HepG2 (cell line): ENCODE measurements at regions not wholly inside any gene's neighbourhood (a gene's known extent, or its start where the extent isn't known, plus 50 kb on each side); places are given as distances from the start of the nearest gene placed in this dataset.

ENCODE experiments used
- ARNT2 ChIP-seq: sonication (generic); formaldehyde crosslinking; IDR thresholded peaks from 2 replicates; pipeline ENCODE4 v1.8.0; 2022; ENCODE audit warnings: mild to moderate bottlenecking, low read depth, missing genetic modification reagents, moderate library complexity
- CERS6 ChIP-seq: sonication (generic); formaldehyde crosslinking; IDR thresholded peaks from 2 replicates; pipeline ENCODE4 v1.5.0; 2020; ENCODE audit warnings: missing genetic modification reagents
- CTCF ChIP-seq: sonication (generic); formaldehyde crosslinking; IDR thresholded peaks from 2 replicates; pipeline ENCODE4 v1.5.0; 2020; ENCODE audit warnings: mild to moderate bottlenecking, missing genetic modification reagents, moderate library complexity
- E2F1 ChIP-seq: sonication (generic); formaldehyde crosslinking; IDR thresholded peaks from 2 replicates; pipeline ENCODE4 v1.5.0; 2020; ENCODE audit warnings: missing genetic modification reagents
- ETS1 ChIP-seq: sonication (generic); formaldehyde crosslinking; IDR thresholded peaks from 2 replicates; pipeline ENCODE4 v1.4.0; 2020; ENCODE audit warnings: missing genetic modification reagents
- GABPA ChIP-seq, 2 experiments: IDR thresholded peaks; 2 replicates each; pipeline ENCODE4 v1.6.1; 2011 to 2016; ENCODE audit warnings: low read depth in 2 of 2, low read length in 1 of 2, missing biosample characterization in 1 of 2, missing genetic modification characterization in 1 of 2
- HHEX ChIP-seq: IDR thresholded peaks from 2 replicates; pipeline ENCODE4 v1.6.1; 2016; ENCODE audit warnings: control low read depth
- JARID2 ChIP-seq: sonication (generic); formaldehyde crosslinking; IDR thresholded peaks from 2 replicates; pipeline ENCODE4 v1.8.1; 2023; ENCODE audit warnings: missing genetic modification reagents, inconsistent platforms; ENCODE audit not compliant: insufficient replicate concordance
- LBX2 ChIP-seq: sonication (generic); formaldehyde crosslinking; IDR thresholded peaks from 2 replicates; pipeline ENCODE4 v1.5.0; 2020; ENCODE audit warnings: missing genetic modification reagents, mild to moderate bottlenecking, borderline replicate concordance
- MED13 ChIP-seq: sonication (generic); formaldehyde crosslinking; IDR thresholded peaks from 2 replicates; pipeline ENCODE4 v1.5.0; 2020; ENCODE audit warnings: missing genetic modification reagents
- MTA1 ChIP-seq: sonication (generic); formaldehyde crosslinking; IDR thresholded peaks from 2 replicates; pipeline ENCODE4 v1.4.0; 2020; ENCODE audit warnings: missing genetic modification reagents, mild to moderate bottlenecking, borderline replicate concordance
- PRPF4 ChIP-seq: fragments of 200-400 bp; formaldehyde crosslinking; IDR thresholded peaks from 2 replicates; pipeline ENCODE4 v1.6.1; 2016; ENCODE audit warnings: low read length, low read depth; ENCODE audit not compliant: poor library complexity, severe bottlenecking
- SALL2 ChIP-seq: sonication (generic); formaldehyde crosslinking; IDR thresholded peaks from 2 replicates; pipeline ENCODE4 v1.8.1; 2023; ENCODE audit warnings: mild to moderate bottlenecking, missing genetic modification reagents, inconsistent platforms
- SMAD1 ChIP-seq: sonication (generic); formaldehyde crosslinking; IDR thresholded peaks from 2 replicates; pipeline ENCODE4 v1.4.0; 2020; ENCODE audit warnings: missing genetic modification reagents, low read depth, mild to moderate bottlenecking, borderline replicate concordance
- SMAD3 ChIP-seq: sonication (generic); formaldehyde crosslinking; IDR thresholded peaks from 2 replicates; pipeline ENCODE4 v1.4.0; 2020; ENCODE audit warnings: missing genetic modification reagents
- YY1 ChIP-seq: IDR thresholded peaks from 2 replicates; pipeline ENCODE4 v1.6.1; 2011; ENCODE audit warnings: low read length, low read depth, moderate library complexity, mild to moderate bottlenecking; ENCODE audit not compliant: insufficient read depth, insufficient replicate concordance
- ZNF75D ChIP-seq: sonication (generic); formaldehyde crosslinking; IDR thresholded peaks from 2 replicates; pipeline ENCODE4 v1.8.1; 2023; ENCODE audit warnings: missing genetic modification reagents, mild to moderate bottlenecking, borderline replicate concordance
- ZSCAN5A ChIP-seq: sonication (generic); formaldehyde crosslinking; IDR thresholded peaks from 2 replicates; pipeline ENCODE4 v1.8.0; 2022; ENCODE audit warnings: mild to moderate bottlenecking, missing genetic modification reagents, borderline replicate concordance

- no peak for TF ChIP-seq ETS1 (CRISPR knock-in tag)
- TF ChIP-seq GABPA (IDR thresholded peaks at IDR 0.05; ENCODE audit: low read depth, low read length), result no peak
- TF ChIP-seq GABPA (CRISPR knock-in tag; IDR thresholded peaks at IDR 0.05; ENCODE audit: low read depth), result no peak
- TF ChIP-seq E2F1 (CRISPR knock-in tag), result no peak
- no peak for TF ChIP-seq YY1
- no peak for TF ChIP-seq SMAD3 (CRISPR knock-in tag)
- TF ChIP-seq MTA1 (CRISPR knock-in tag), result peak; percentile 54; the same call in 1 of the 2 replicates
- TF ChIP-seq ZNF75D (CRISPR knock-in tag), result no peak
- no peak for TF ChIP-seq JARID2 (CRISPR knock-in tag)
- TF ChIP-seq SALL2 (CRISPR knock-in tag), result 0 out of 2 replicates have a peak, but pooled peaks have one; percentile 35
- TF ChIP-seq PRPF4, result no peak
- TF ChIP-seq CERS6, result no peak
- TF ChIP-seq HHEX, result no peak
- peak; percentile 59 for TF ChIP-seq CTCF
- no peak for TF ChIP-seq LBX2
- peak; percentile 62; the same call in 1 of the 2 replicates for TF ChIP-seq SMAD1
- no peak for TF ChIP-seq ZSCAN5A (CRISPR knock-in tag)
- TF ChIP-seq ARNT2 (CRISPR knock-in tag), result no peak
- no peak for TF ChIP-seq MED13 (CRISPR knock-in tag)
These were observed 150.1 kb upstream of the FGGY start (continued) for GRCh38 chr1:59146651-59147358.
